H1 (cell line): ENCODE measurements at regions not wholly inside any gene's neighbourhood (a gene's known extent, or its start where the extent isn't known, plus 50 kb on each side); places are given as distances from the start of the nearest gene placed in this dataset.

Source experiments
- CTCF ChIA-PET: fragments of 300-600 bp; sonication (Branson Sonifier 250); formaldehyde crosslinking; loops from one replicate; lab custom pipeline; 2021; ENCODE audit not compliant: partially characterized antibody; lab: Charles Lee
- POLR2A ChIA-PET: fragments of 300-600 bp; sonication (Branson Sonifier 250); formaldehyde crosslinking; loops from one replicate; lab custom pipeline; 2021; ENCODE audit warnings: inconsistent platforms; ENCODE audit not compliant: partially characterized antibody; lab: Charles Lee
- DNase-seq, 2 experiments: peaks; one replicate each; pipeline versions ENCODE4 v3.0.0 to v3.0.0-alpha.2; 2010 to 2022; ENCODE audit warnings: low spot score in 2 of 2, low read depth in 1 of 2, mixed read lengths in 1 of 2
- FAIRE-seq: peaks from 2 replicates; lab custom pipeline; 2011; peaks lifted over from hg19 to GRCh38; lab: Jason Lieb, UNC
- H2AFZ ChIP-seq: 2 replicates; pipeline ENCODE4 v1.8.1; 2012; ENCODE audit warnings: low read length, inconsistent platforms
- H2AK5ac ChIP-seq: 2 replicates; pipeline ENCODE4 v1.6.1; 2013; ENCODE audit warnings: low read depth, low read length
- H2BK120ac ChIP-seq: replicated peaks from 2 replicates; pipeline ENCODE3; 2013; ENCODE audit warnings: low read depth, low read length, inconsistent platforms
- H2BK12ac ChIP-seq: 2 replicates; pipeline ENCODE4 v1.6.1; 2013; ENCODE audit warnings: low read depth, low read length
- H2BK15ac ChIP-seq: 2 replicates; pipeline ENCODE4 v1.6.1; 2013; ENCODE audit warnings: low read length
- H2BK20ac ChIP-seq: 2 replicates; pipeline ENCODE4 v1.6.1; 2013; ENCODE audit warnings: low read length
- H2BK5ac ChIP-seq: 2 replicates; pipeline ENCODE4 v1.6.1; 2013; ENCODE audit warnings: low read depth, low read length
- H3K14ac ChIP-seq: 2 replicates; pipeline ENCODE4 v1.6.1; 2013; ENCODE audit warnings: inconsistent platforms; ENCODE audit not compliant: insufficient read length
- H3K18ac ChIP-seq: 2 replicates; pipeline ENCODE4 v1.6.1; 2013; ENCODE audit warnings: low read length; ENCODE audit errors: extremely low read depth
- H3K23ac ChIP-seq: 2 replicates; pipeline ENCODE4 v1.6.1; 2013; ENCODE audit warnings: inconsistent platforms; ENCODE audit not compliant: insufficient read length
- H3K23me2 ChIP-seq: 2 replicates; pipeline ENCODE4 v1.6.1; 2013; ENCODE audit warnings: low read depth, low read length
- H3K27ac ChIP-seq: 2 replicates; pipeline ENCODE4 v1.6.1; 2011; ENCODE audit warnings: low read depth, low read length, inconsistent platforms
- H3K27me3 ChIP-seq, 4 experiments: replicated peaks in 1 of 4; 1 replicate in 1 of 4; 2 replicates in 3 of 4; pipeline versions ENCODE4 v1.6.1 to v1.8.1; 2011 to 2013; ENCODE audit warnings: low read length in 3 of 4, mild to moderate bottlenecking in 3 of 4, inconsistent platforms in 2 of 4, mixed read lengths in 2 of 4, moderate library complexity in 1 of 4; ENCODE audit not compliant: control insufficient read depth in 3 of 4, insufficient read depth in 3 of 4; ENCODE audit errors: extremely low read depth in 1 of 4
- H3K36me3 ChIP-seq, 4 experiments: 2 replicates each; pipeline versions ENCODE4 v1.6.1 to v1.8.1; 2011 to 2013; ENCODE audit warnings: mild to moderate bottlenecking in 4 of 4, low read length in 3 of 4, moderate library complexity in 2 of 4, control low read depth in 1 of 4, inconsistent platforms in 1 of 4; ENCODE audit not compliant: insufficient read depth in 4 of 4, control insufficient read depth in 2 of 4
- H3K4ac ChIP-seq: replicated peaks from 2 replicates; pipeline ENCODE3; 2013; ENCODE audit warnings: low read length, low read depth, mixed read lengths, inconsistent platforms; ENCODE audit not compliant: insufficient read length
- H3K4me1 ChIP-seq, 4 experiments: replicated peaks in 1 of 4; 1 replicate in 1 of 4; 2 replicates in 3 of 4; pipeline versions ENCODE4 v1.6.1 to v1.8.1; 2011 to 2013; ENCODE audit warnings: low read length in 3 of 4, inconsistent platforms in 2 of 4, mixed read lengths in 1 of 4; ENCODE audit not compliant: insufficient read depth in 4 of 4, control insufficient read depth in 3 of 4
- H3K4me2 ChIP-seq, 2 experiments: 2 replicates each; pipeline versions ENCODE4 v1.6.1 to v1.8.1; 2011 to 2013; ENCODE audit warnings: low read depth in 2 of 2, low read length in 2 of 2, control low read depth in 1 of 2, inconsistent platforms in 1 of 2, mild to moderate bottlenecking in 1 of 2; ENCODE audit not compliant: insufficient read depth in 1 of 2
- H3K4me3 ChIP-seq, 4 experiments: fragments of 200-600, 300-600 bp in 1 of 4; sonication (generic), shearing (Covaris generic), sonication (Bioruptor Twin) in 1 of 4; 2 replicates each; pipeline versions ENCODE4 v1.5.1 to v1.8.1; 2011 to 2016; ENCODE audit warnings: low read length in 4 of 4, low read depth in 3 of 4, control low read depth in 2 of 4, inconsistent platforms in 2 of 4, mild to moderate bottlenecking in 2 of 4, mixed read lengths in 1 of 4, moderate library complexity in 1 of 4; ENCODE audit not compliant: insufficient read depth in 2 of 4; ENCODE audit errors: extremely low read depth in 1 of 4
- H3K56ac ChIP-seq: replicated peaks from 2 replicates; pipeline ENCODE3; 2013; ENCODE audit warnings: low read depth, mild to moderate bottlenecking, mixed read lengths, low read length, inconsistent platforms; ENCODE audit not compliant: insufficient read length
- H3K79me1 ChIP-seq: 2 replicates; pipeline ENCODE4 v1.6.1; 2013; ENCODE audit warnings: low read depth, low read length, control low read depth
- H3K79me2 ChIP-seq, 2 experiments: 2 replicates each; pipeline versions ENCODE4 v1.6.1 to v1.8.1; 2012 to 2013; ENCODE audit warnings: low read length in 2 of 2, mild to moderate bottlenecking in 2 of 2, inconsistent platforms in 1 of 2; ENCODE audit not compliant: insufficient read depth in 2 of 2, control insufficient read depth in 1 of 2
- H3K9ac ChIP-seq, 4 experiments: replicated peaks in 1 of 4; 1 replicate in 1 of 4; 2 replicates in 3 of 4; pipeline versions ENCODE4 v1.6.1 to v1.8.1; 2011 to 2013; ENCODE audit warnings: low read depth in 3 of 4, low read length in 3 of 4, control low read depth in 2 of 4, mild to moderate bottlenecking in 2 of 4, moderate library complexity in 2 of 4, inconsistent platforms in 1 of 4; ENCODE audit errors: extremely low read depth in 1 of 4
- H3K9me3 ChIP-seq, 2 experiments: 2 replicates each; pipeline versions ENCODE4 v1.6.1 to v1.8.1; 2012 to 2013; ENCODE audit warnings: mild to moderate bottlenecking in 2 of 2, moderate library complexity in 2 of 2, control low read depth in 1 of 2, inconsistent platforms in 1 of 2, low read depth in 1 of 2, low read length in 1 of 2, mixed read lengths in 1 of 2; ENCODE audit not compliant: insufficient read depth in 2 of 2
- H4K20me1 ChIP-seq, 2 experiments: replicated peaks in 1 of 2; 2 replicates each; pipeline versions ENCODE3 to v1.8.1; 2011 to 2013; ENCODE audit warnings: inconsistent platforms in 2 of 2, low read length in 2 of 2, mild to moderate bottlenecking in 1 of 2; ENCODE audit not compliant: insufficient read depth in 2 of 2, control insufficient read depth in 1 of 2
- H4K5ac ChIP-seq: 2 replicates; pipeline ENCODE4 v1.6.1; 2013; ENCODE audit warnings: low read length, low read depth, mixed read lengths, inconsistent platforms; ENCODE audit not compliant: insufficient read length
- H4K8ac ChIP-seq: 2 replicates; pipeline ENCODE4 v1.8.0; 2013; ENCODE audit warnings: mild to moderate bottlenecking, moderate library complexity, low read length, inconsistent platforms; ENCODE audit not compliant: insufficient read depth; ENCODE audit errors: extremely low read depth
- H4K91ac ChIP-seq: replicated peaks from 2 replicates; pipeline ENCODE3; 2013; ENCODE audit warnings: low read length, mixed read lengths, inconsistent platforms; ENCODE audit not compliant: insufficient read length
- CTBP2 ChIP-seq: IDR thresholded peaks from 2 replicates; pipeline ENCODE4 v1.7.0; 2011; ENCODE audit warnings: borderline replicate concordance, mild to moderate bottlenecking, moderate library complexity, mixed read lengths, low read length; ENCODE audit not compliant: insufficient read depth, insufficient read length
- KDM1A ChIP-seq: fragments of 200-600, 300-600 bp; sonication (generic); IDR thresholded peaks from 2 replicates; pipeline ENCODE4 v1.7.1; 2016; ENCODE audit warnings: mild to moderate bottlenecking, low read length, borderline replicate concordance
- POLR2A ChIP-seq, 2 experiments: IDR thresholded peaks; 1 replicate in 1 of 2; 2 replicates in 1 of 2; pipeline ENCODE4 v1.6.1; 2011; ENCODE audit warnings: low read depth in 2 of 2, low read length in 2 of 2, mild to moderate bottlenecking in 2 of 2; ENCODE audit errors: control extremely low read depth in 1 of 2
- SIRT6 ChIP-seq: IDR thresholded peaks from one replicate; pipeline ENCODE4 v1.7.1; 2012; ENCODE audit warnings: low read length, inconsistent platforms
- SUZ12 ChIP-seq: fragments of 200-600 bp; sonication (generic); IDR thresholded peaks from 2 replicates; pipeline ENCODE4 v1.6.1; 2012; ENCODE audit warnings: mild to moderate bottlenecking, inconsistent platforms, low read length, moderate library complexity, mixed read lengths
- TF ChIP-seq, protein P1 (sequence below): IDR thresholded peaks from 2 replicates; pipeline ENCODE4 v1.6.1; 2011; ENCODE audit warnings: low read depth, mild to moderate bottlenecking, low read length; ENCODE audit not compliant: insufficient read depth

DNA sequence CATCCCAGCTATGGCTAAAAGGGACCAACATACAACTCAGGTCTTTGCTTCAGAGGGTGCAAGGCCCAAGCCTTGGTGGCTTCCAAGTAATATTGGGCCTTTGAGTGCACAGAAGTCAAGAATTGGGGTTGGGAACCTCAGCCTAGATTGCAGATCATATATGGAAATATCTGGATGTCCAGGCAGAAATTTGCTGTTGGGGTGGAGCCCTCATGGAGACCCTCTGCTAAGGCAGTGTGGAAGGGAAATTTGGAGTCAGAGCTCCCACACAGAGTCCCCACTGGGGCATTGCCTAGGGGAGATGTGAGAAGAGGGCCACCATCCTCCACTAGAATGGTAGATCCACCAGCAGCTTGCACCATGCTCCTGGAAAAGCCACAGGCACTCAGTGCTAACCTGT is 123.5 kb downstream of the PRL start:
- CTCF ChIA-PET, result no interaction called here
- no peak overlapping the region for H2AK5ac ChIP-seq
- H2BK120ac ChIP-seq, result no peak overlapping the region
- H3K23me2 ChIP-seq, result no peaks in the 10 kb centered on the region
- no peak overlapping the region for H3K14ac ChIP-seq
- POLR2A ChIA-PET, result no interaction called here
- H3K36me3 ChIP-seq, result peaks cover 0 to 33% (median 5%) of the 10 kb centered on the region in 4 experiments; a peak in 6 of 8 replicates
- no peak overlapping the region for H3K27ac ChIP-seq
- H3K18ac ChIP-seq, result no peak overlapping the region
- no peak overlapping the region for H4K91ac ChIP-seq
- H3K4me2 ChIP-seq, result no peak overlapping the region
- no peak overlapping the region for H3K56ac ChIP-seq
- no peaks in the 10 kb centered on the region for H4K20me1 ChIP-seq
- 0 out of 8 replicates have a peak overlapping the region, but pooled peaks of 1 of the 4 experiments have one; percentile 12 for H3K4me3 ChIP-seq
- H3K4ac ChIP-seq, result no peak overlapping the region
- peaks cover 35 to 36% of the 10 kb centered on the region in 2 experiments for H3K9me3 ChIP-seq
- no peak overlapping the region for H3K9ac ChIP-seq
- H2BK5ac ChIP-seq, result no peak overlapping the region
- no peaks in the 10 kb centered on the region for H3K4me1 ChIP-seq
- H4K8ac ChIP-seq, result no peak overlapping the region
- no peaks in the 10 kb centered on the region for H3K27me3 ChIP-seq
- no peak for FAIRE-seq
- H3K23ac ChIP-seq, result no peak overlapping the region
- H2AFZ ChIP-seq, result no peak overlapping the region
- no peak overlapping the region for H4K5ac ChIP-seq
- no peak overlapping the region for H2BK12ac ChIP-seq
- no peak for DNase-seq
- TF ChIP-seq, protein P1, sequence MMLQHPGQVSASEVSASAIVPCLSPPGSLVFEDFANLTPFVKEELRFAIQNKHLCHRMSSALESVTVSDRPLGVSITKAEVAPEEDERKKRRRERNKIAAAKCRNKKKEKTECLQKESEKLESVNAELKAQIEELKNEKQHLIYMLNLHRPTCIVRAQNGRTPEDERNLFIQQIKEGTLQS, result no peak
- TF ChIP-seq KDM1A (no peak), SUZ12 (no peak), POLR2A (IDR thresholded peaks at IDR 0.05; ENCODE audit: control extremely low read depth in 1 of 2, low read depth in 2 of 2, low read length in 2 of 2) (no peak), SIRT6 (no peak), CTBP2 (no peak)
- H2BK15ac ChIP-seq, result no peak overlapping the region
- H2BK20ac ChIP-seq, result no peak overlapping the region
- no peaks in the 10 kb centered on the region for H3K79me1 ChIP-seq
- no peaks in the 10 kb centered on the region for H3K79me2 ChIP-seq
